GM23338 (cell line): ENCODE measurements at regions not wholly inside any gene's neighbourhood (a gene's known extent, or its start where the extent isn't known, plus 50 kb on each side); places are given as distances from the start of the nearest gene placed in this dataset.

ENCODE experiments used
- ATAC-seq: fragments of 200-7000 bp; cut with Tn5 transposase; 3 replicates; pipeline ENCODE4 v1.9.1; 2020
- DNase-seq: peaks from one replicate; pipeline ENCODE4 v3.0.0-alpha.2; 2015; ENCODE audit warnings: low spot score
- H2AFZ ChIP-seq: fragments of 200-600 bp; sonication (generic); 2 replicates; pipeline ENCODE4 v1.8.0; 2016; ENCODE audit warnings: antibody characterized with exemption, mild to moderate bottlenecking, moderate library complexity
- H3F3A ChIP-seq: fragments of 200-600 bp; sonication (generic); replicated peaks from 2 replicates; pipeline ENCODE4 v1.8.0; 2017; ENCODE audit warnings: antibody characterized with exemption, mixed run types, low read depth
- H3K27ac ChIP-seq: fragments of 200-600 bp; sonication (generic); 2 replicates; pipeline ENCODE4 v1.6.1; 2016; ENCODE audit warnings: low read depth
- H3K27me3 ChIP-seq: fragments of 200-600 bp; sonication (generic); 2 replicates; pipeline ENCODE4 v1.8.0; 2016; ENCODE audit warnings: mild to moderate bottlenecking, mixed run types, moderate library complexity; ENCODE audit not compliant: insufficient read depth
- H3K36me3 ChIP-seq: fragments of 200-600 bp; sonication (generic); 2 replicates; pipeline ENCODE4 v1.8.0; 2016; ENCODE audit warnings: mild to moderate bottlenecking; ENCODE audit not compliant: insufficient read depth
- H3K4me1 ChIP-seq: fragments of 200-600 bp; sonication (generic); 2 replicates; pipeline ENCODE4 v1.8.0; 2016; ENCODE audit warnings: mild to moderate bottlenecking, moderate library complexity; ENCODE audit not compliant: insufficient read depth
- H3K4me2 ChIP-seq: fragments of 200-600 bp; sonication (generic); 2 replicates; pipeline ENCODE4 v1.7.1; 2017; ENCODE audit warnings: mixed run types
- H3K4me3 ChIP-seq: fragments of 200-600 bp; sonication (generic); 2 replicates; pipeline ENCODE4 v1.6.1; 2016; ENCODE audit warnings: mixed run types
- H3K79me2 ChIP-seq: fragments of 200-600 bp; sonication (generic); replicated peaks from 2 replicates; pipeline ENCODE4 v1.8.0; 2017; ENCODE audit warnings: mild to moderate bottlenecking; ENCODE audit not compliant: insufficient read depth
- H3K9me2 ChIP-seq: fragments of 200-600 bp; sonication (generic); 2 replicates; pipeline ENCODE4 v1.8.0; 2017; ENCODE audit not compliant: insufficient read depth
- H4K20me1 ChIP-seq: fragments of 200-600 bp; sonication (generic); replicated peaks from 2 replicates; pipeline ENCODE4 v1.8.0; 2017; ENCODE audit warnings: mild to moderate bottlenecking; ENCODE audit not compliant: insufficient read depth
- H3K27ac Mint-ChIP-seq: 2 replicates; pipeline ENCODE4 v1.8.0; 2020; ENCODE audit warnings: inconsistent platforms, mild to moderate bottlenecking, moderate library complexity, mixed read lengths
- H3K27me3 Mint-ChIP-seq: 3 replicates; pipeline ENCODE4 v1.8.0; 2022; ENCODE audit warnings: low read depth, mild to moderate bottlenecking, moderate library complexity, mixed read lengths, inconsistent platforms; ENCODE audit not compliant: insufficient read depth, poor library complexity
- H3K36me3 Mint-ChIP-seq: 3 replicates; pipeline ENCODE4 v1.8.0; 2021; ENCODE audit warnings: low read depth, mild to moderate bottlenecking, inconsistent platforms, moderate library complexity, mixed read lengths
- H3K4me1 Mint-ChIP-seq: 3 replicates; pipeline ENCODE4 v1.8.0; 2020; ENCODE audit warnings: mild to moderate bottlenecking, inconsistent platforms, mixed read lengths
- H3K4me3 Mint-ChIP-seq: 3 replicates; pipeline ENCODE4 v1.8.0; 2021; ENCODE audit warnings: moderate library complexity, mild to moderate bottlenecking, inconsistent platforms, mixed read lengths
- H3K9me3 Mint-ChIP-seq: 3 replicates; pipeline ENCODE4 v1.8.0; 2020; ENCODE audit warnings: moderate library complexity, mild to moderate bottlenecking, inconsistent platforms, mixed read lengths
- CREB1 ChIP-seq: fragments of 250-450 bp; sonication (Bioruptor Pico); IDR thresholded peaks from 2 replicates; pipeline ENCODE4 v1.5.0; 2020; ENCODE audit warnings: low read depth, mild to moderate bottlenecking, moderate library complexity
- CTCF ChIP-seq, 2 experiments: fragments of 200-600 bp in 1 of 2; sonication (generic) in 1 of 2; conservative IDR thresholded peaks; 2 replicates each; pipeline versions ENCODE4 v1.5.1 to v1.6.1; 2016 to 2017; ENCODE audit warnings: antibody characterized with exemption in 2 of 2, low read depth in 2 of 2, mild to moderate bottlenecking in 2 of 2, moderate library complexity in 1 of 2
- ETS1 ChIP-seq: IDR thresholded peaks from 2 replicates; pipeline ENCODE4 v1.6.1; 2016; ENCODE audit warnings: antibody characterized with exemption
- EZH2 ChIP-seq: fragments of 200-600 bp; sonication (generic); IDR thresholded peaks from one replicate; pipeline ENCODE4 v1.8.0; 2017; ENCODE audit warnings: antibody characterized with exemption, mild to moderate bottlenecking, low read depth; ENCODE audit not compliant: unreplicated experiment
- EZH2phosphoT487 ChIP-seq: fragments of 200-600 bp; sonication (generic); IDR thresholded peaks from one replicate; pipeline ENCODE4 v1.8.1; 2018; ENCODE audit warnings: antibody characterized with exemption; ENCODE audit not compliant: unreplicated experiment
- JUNB ChIP-seq: IDR thresholded peaks from one replicate; pipeline ENCODE4 v1.6.1; 2016; ENCODE audit warnings: antibody characterized with exemption; ENCODE audit not compliant: unreplicated experiment
- NANOG ChIP-seq: IDR thresholded peaks from 2 replicates; pipeline ENCODE4 v1.6.1; 2016; ENCODE audit warnings: antibody characterized with exemption, borderline replicate concordance
- POLR2AphosphoS5 ChIP-seq: IDR thresholded peaks from 2 replicates; pipeline ENCODE4 v1.6.1; 2016; ENCODE audit warnings: antibody characterized with exemption, low read depth
- REST ChIP-seq: IDR thresholded peaks from one replicate; pipeline ENCODE4 v1.6.1; 2018; ENCODE audit warnings: antibody characterized with exemption; ENCODE audit not compliant: unreplicated experiment
- STAT1 ChIP-seq: IDR thresholded peaks from one replicate; pipeline ENCODE4 v1.6.1; 2016; ENCODE audit warnings: antibody characterized with exemption; ENCODE audit not compliant: unreplicated experiment
- ZNF114 ChIP-seq: fragments of 250-450 bp; sonication (Bioruptor Pico); IDR thresholded peaks from 2 replicates; pipeline ENCODE4 v1.5.0; 2020; ENCODE audit warnings: mild to moderate bottlenecking, moderate library complexity
- ZNF331 ChIP-seq: fragments of 250-450 bp; sonication (Bioruptor Pico); IDR thresholded peaks from 2 replicates; pipeline ENCODE4 v1.5.0; 2020; ENCODE audit warnings: low read depth, mild to moderate bottlenecking, moderate library complexity
- ZNF462 ChIP-seq: fragments of 250-450 bp; sonication (Bioruptor Pico); IDR thresholded peaks from 2 replicates; pipeline ENCODE4 v1.5.0; 2020; ENCODE audit warnings: mild to moderate bottlenecking, moderate library complexity

- Histone ChIP-seq H4K20me1 (no peaks in the 10 kb centered on the region), H3K4me2 (no peak overlapping the region), H3K4me1 (no peaks in the 10 kb centered on the region), H3K79me2 (no peaks in the 10 kb centered on the region), H3K4me3 (no peak overlapping the region), H2AFZ (peak overlapping the region; percentile 24; the same call in 1 of the 2 replicates), H3K27me3 (no peaks in the 10 kb centered on the region), H3K27ac (no peak overlapping the region), H3K36me3 (no peaks in the 10 kb centered on the region), H3K9me2 (peaks cover 5% of the 10 kb centered on the region; the same call in 1 of the 2 replicates), H3F3A (no peaks in the 10 kb centered on the region)
- no peaks in the 10 kb centered on the region for H3K36me3 Mint-ChIP-seq
- no peaks in the 10 kb centered on the region for H3K9me3 Mint-ChIP-seq
- DNase-seq: no peak
- H3K4me1 Mint-ChIP-seq: no peaks in the 10 kb centered on the region
- no peak for TF ChIP-seq CREB1 (CRISPR knock-in tag)
- TF ChIP-seq NANOG: no peak
- no peak for TF ChIP-seq STAT1
- no peak for TF ChIP-seq ZNF331 (CRISPR knock-in tag)
- no peak for TF ChIP-seq ZNF114 (CRISPR knock-in tag)
- no peak for TF ChIP-seq CTCF (conservative IDR thresholded peaks at IDR 0.05; ENCODE audit: low read depth in 2 of 2)
- TF ChIP-seq ZNF462 (CRISPR knock-in tag): no peak
- no peak for TF ChIP-seq EZH2
- TF ChIP-seq EZH2phosphoT487: no peak
- no peak for TF ChIP-seq ETS1
- no peak for TF ChIP-seq POLR2AphosphoS5
- no peak for TF ChIP-seq REST
- no peak for TF ChIP-seq JUNB
- H3K27me3 Mint-ChIP-seq: no peaks in the 10 kb centered on the region
- no peak for ATAC-seq
- no peak overlapping the region for H3K4me3 Mint-ChIP-seq
- no peak overlapping the region for H3K27ac Mint-ChIP-seq
These were observed 99.3 kb upstream of the PRKG2 start for GRCh38 chr4:81314196-81314896.
